ENCODE measurements at regions not wholly inside any gene's neighbourhood (a gene's known extent, or its start where the extent isn't known, plus 50 kb on each side); places are given as distances from the start of the nearest gene placed in this dataset.

GRCh38 chr3:55315396-55315795 lies 171.7 kb downstream of the WNT5A start:
- Mint-ChIP-seq H3K27me3 (no peaks in the 10 kb centered on the region), H3K36me3 (ENCODE audit: insufficient read depth) (no peaks in the 10 kb centered on the region), H3K9me3 (ENCODE audit: low read depth) (peaks cover 3% of the 10 kb centered on the region), H3K4me3 (ENCODE audit: low read depth) (no peak overlapping the region), H3K27ac (no peak overlapping the region), H3K4me1 (ENCODE audit: low read depth) (peaks cover 2% of the 10 kb centered on the region)
- no peak for DNase-seq (ENCODE audit: low spot score, unreplicated experiment)
- no peak for TF ChIP-seq CTCF (IDR thresholded peaks at IDR 0.05; ENCODE audit: unreplicated experiment)

GRCh38 chr3:55313666-55314065 lies 173.4 kb downstream of the WNT5A start:
- Mint-ChIP-seq H3K27ac (no peak overlapping the region), H3K4me1 (ENCODE audit: low read depth) (peaks cover 2% of the 10 kb centered on the region), H3K36me3 (ENCODE audit: insufficient read depth) (no peaks in the 10 kb centered on the region), H3K9me3 (ENCODE audit: low read depth) (peaks cover 3% of the 10 kb centered on the region), H3K27me3 (no peaks in the 10 kb centered on the region), H3K4me3 (ENCODE audit: low read depth) (no peak overlapping the region)
- no peak for TF ChIP-seq CTCF (IDR thresholded peaks at IDR 0.05; ENCODE audit: unreplicated experiment)
- no peak for DNase-seq (ENCODE audit: low spot score, unreplicated experiment)

GRCh38 chr3:55309336-55309735 lies 177.8 kb downstream of the WNT5A start:
- no peak overlapping the region for H3K27ac Mint-ChIP-seq
- no peak overlapping the region for H3K4me3 Mint-ChIP-seq (ENCODE audit: low read depth)
- no peak for TF ChIP-seq CTCF (IDR thresholded peaks at IDR 0.05; ENCODE audit: unreplicated experiment)
- no peaks in the 10 kb centered on the region for H3K36me3 Mint-ChIP-seq (ENCODE audit: insufficient read depth)
- peaks cover 4% of the 10 kb centered on the region for H3K27me3 Mint-ChIP-seq
- DNase-seq (ENCODE audit: low spot score, unreplicated experiment) = no peak
- no peaks in the 10 kb centered on the region for H3K4me1 Mint-ChIP-seq (ENCODE audit: low read depth)
- peaks cover 3% of the 10 kb centered on the region for H3K9me3 Mint-ChIP-seq (ENCODE audit: low read depth)

GRCh38 chr3:55307622-55308021 lies 179.5 kb downstream of the WNT5A start:
- Mint-ChIP-seq H3K27me3 (peaks cover 8% of the 10 kb centered on the region), H3K36me3 (ENCODE audit: insufficient read depth) (no peaks in the 10 kb centered on the region), H3K4me3 (ENCODE audit: low read depth) (no peak overlapping the region), H3K9me3 (ENCODE audit: low read depth) (peaks cover 3% of the 10 kb centered on the region), H3K27ac (no peak overlapping the region), H3K4me1 (ENCODE audit: low read depth) (no peaks in the 10 kb centered on the region)
- no peak for DNase-seq (ENCODE audit: low spot score, unreplicated experiment)
- no peak for TF ChIP-seq CTCF (IDR thresholded peaks at IDR 0.05; ENCODE audit: unreplicated experiment)

GRCh38 chr3:55305696-55306485 lies 181.2 kb downstream of the WNT5A start:
- H3K36me3 Mint-ChIP-seq (ENCODE audit: insufficient read depth) = no peaks in the 10 kb centered on the region
- H3K27me3 Mint-ChIP-seq = peaks cover 12% of the 10 kb centered on the region
- no peak overlapping the region for H3K4me3 Mint-ChIP-seq (ENCODE audit: low read depth)
- H3K27ac Mint-ChIP-seq = no peak overlapping the region
- no peak for TF ChIP-seq CTCF (IDR thresholded peaks at IDR 0.05; ENCODE audit: unreplicated experiment)
- no peaks in the 10 kb centered on the region for H3K4me1 Mint-ChIP-seq (ENCODE audit: low read depth)
- DNase-seq (ENCODE audit: low spot score, unreplicated experiment) = no peak
- peaks cover 2% of the 10 kb centered on the region for H3K9me3 Mint-ChIP-seq (ENCODE audit: low read depth)
